Osteoblast (primary cell): ENCODE measurements at regions not wholly inside any gene's neighbourhood (a gene's known extent, or its start where the extent isn't known, plus 50 kb on each side); places are given as distances from the start of the nearest gene placed in this dataset.

ENCODE experiments used
- DNase-seq: peaks from one replicate; pipeline ENCODE4 v3.0.0; 2011; ENCODE audit warnings: low spot score, mixed read lengths; ENCODE audit not compliant: insufficient read length; ENCODE audit errors: missing footprints
- H2AFZ ChIP-seq: 2 replicates; pipeline ENCODE4 v1.6.0; 2011; ENCODE audit warnings: mild to moderate bottlenecking, low read length
- H3K27ac ChIP-seq: 2 replicates; pipeline ENCODE4 v1.5.1; 2011; ENCODE audit warnings: mild to moderate bottlenecking, low read depth, low read length, moderate library complexity
- H3K27me3 ChIP-seq: 2 replicates; pipeline ENCODE4 v1.6.0; 2012; ENCODE audit warnings: mild to moderate bottlenecking, control low read depth, inconsistent platforms, low read length, moderate library complexity; ENCODE audit not compliant: insufficient read depth
- H3K36me3 ChIP-seq: 2 replicates; pipeline ENCODE4 v1.5.1; 2011; ENCODE audit warnings: mild to moderate bottlenecking, low read length, control low read depth, moderate library complexity; ENCODE audit not compliant: insufficient read depth
- H3K4me1 ChIP-seq: 2 replicates; pipeline ENCODE4 v1.5.1; 2011; ENCODE audit warnings: mild to moderate bottlenecking, low read length, control low read depth, moderate library complexity; ENCODE audit not compliant: insufficient read depth
- H3K4me2 ChIP-seq: 2 replicates; pipeline ENCODE4 v1.6.0; 2011; ENCODE audit warnings: mild to moderate bottlenecking, low read length; ENCODE audit not compliant: insufficient read depth
- H3K4me3 ChIP-seq: fragments of 200-600 bp; sonication (generic); 3 replicates; pipeline ENCODE4 v1.5.1; 2012; ENCODE audit warnings: mild to moderate bottlenecking, low read length, inconsistent platforms; ENCODE audit not compliant: insufficient read depth
- H3K79me2 ChIP-seq: 2 replicates; pipeline ENCODE4 v1.6.0; 2012; ENCODE audit warnings: mild to moderate bottlenecking, low read length, control low read depth, inconsistent platforms; ENCODE audit not compliant: insufficient read depth
- H3K9me3 ChIP-seq: 2 replicates; pipeline ENCODE4 v1.5.1; 2011; ENCODE audit warnings: low read depth, low read length, control low read depth
- H4K20me1 ChIP-seq: 2 replicates; pipeline ENCODE4 v1.6.0; 2012; ENCODE audit warnings: mild to moderate bottlenecking, low read length, control low read depth; ENCODE audit not compliant: insufficient read depth
- CTCF ChIP-seq: IDR thresholded peaks from 2 replicates; pipeline ENCODE4 v1.5.1; 2011; ENCODE audit warnings: mild to moderate bottlenecking, low read depth, low read length, moderate library complexity; ENCODE audit errors: extremely low read depth

GRCh38 chr3:6179761-6180160 lies 681.2 kb upstream of the GRM7 start:
- H3K9me3 ChIP-seq, result peaks cover 5% of the 10 kb centered on the region
- no peak overlapping the region for H3K27ac ChIP-seq
- no peaks in the 10 kb centered on the region for H3K79me2 ChIP-seq
- no peaks in the 10 kb centered on the region for H4K20me1 ChIP-seq
- TF ChIP-seq CTCF, result no peak
- no peak for DNase-seq
- no peak overlapping the region for H3K4me2 ChIP-seq
- no peaks in the 10 kb centered on the region for H3K4me1 ChIP-seq
- H3K27me3 ChIP-seq, result no peaks in the 10 kb centered on the region
- no peak overlapping the region for H2AFZ ChIP-seq
- no peaks in the 10 kb centered on the region for H3K36me3 ChIP-seq
- no peak overlapping the region for H3K4me3 ChIP-seq

- no peak for TF ChIP-seq CTCF
- Histone ChIP-seq H3K27ac (no peak overlapping the region), H4K20me1 (no peaks in the 10 kb centered on the region), H3K4me2 (no peak overlapping the region), H3K36me3 (no peaks in the 10 kb centered on the region), H3K4me3 (no peak overlapping the region), H3K27me3 (no peaks in the 10 kb centered on the region), H3K4me1 (no peaks in the 10 kb centered on the region), H2AFZ (no peak overlapping the region), H3K9me3 (peaks cover 5% of the 10 kb centered on the region), H3K79me2 (no peaks in the 10 kb centered on the region)
- no peak for DNase-seq
Measured at GRCh38 chr3:6180171-6180570, 680.7 kb upstream of the GRM7 start.

GRCh38 chr3:6182476-6182875 lies 678.4 kb upstream of the GRM7 start:
- Histone ChIP-seq H2AFZ (no peak overlapping the region), H3K4me3 (no peak overlapping the region), H4K20me1 (no peaks in the 10 kb centered on the region), H3K27me3 (no peaks in the 10 kb centered on the region), H3K27ac (no peak overlapping the region), H3K9me3 (peaks cover 7% of the 10 kb centered on the region), H3K4me2 (no peak overlapping the region), H3K36me3 (no peaks in the 10 kb centered on the region), H3K79me2 (no peaks in the 10 kb centered on the region), H3K4me1 (no peaks in the 10 kb centered on the region)
- no peak for TF ChIP-seq CTCF
- DNase-seq, result no peak

GRCh38 chr3:6182909-6183308 lies 678.0 kb upstream of the GRM7 start:
- Histone ChIP-seq H2AFZ (no peak overlapping the region), H3K79me2 (no peaks in the 10 kb centered on the region), H4K20me1 (no peaks in the 10 kb centered on the region), H3K36me3 (no peaks in the 10 kb centered on the region), H3K27me3 (no peaks in the 10 kb centered on the region), H3K4me2 (no peak overlapping the region), H3K27ac (no peak overlapping the region), H3K4me1 (no peaks in the 10 kb centered on the region), H3K9me3 (peaks cover 7% of the 10 kb centered on the region), H3K4me3 (no peak overlapping the region)
- DNase-seq, result no peak
- no peak for TF ChIP-seq CTCF
